ENCODE measurements at regions not wholly inside any gene's neighbourhood (a gene's known extent, or its start where the extent isn't known, plus 50 kb on each side); places are given as distances from the start of the nearest gene placed in this dataset.

- DNase-seq (ENCODE audit: insufficient read length, low spot score, missing footprints) = no peak
- H3K27ac ChIP-seq (ENCODE audit: low read depth, low read length) = no peak overlapping the region
- no peaks in the 10 kb centered on the region for H4K20me1 ChIP-seq (ENCODE audit: insufficient read depth, low read length)
- H2AFZ ChIP-seq (ENCODE audit: low read length) = no peak overlapping the region
- H3K9me3 ChIP-seq (ENCODE audit: low read depth, low read length) = no peaks in the 10 kb centered on the region
- H3K27me3 ChIP-seq (ENCODE audit: insufficient read depth, low read length) = no peaks in the 10 kb centered on the region
- H3K4me3 ChIP-seq (ENCODE audit: insufficient read depth, low read length) = no peak overlapping the region
- H3K4me2 ChIP-seq (ENCODE audit: insufficient read depth, low read length) = no peak overlapping the region
- peaks cover 17% of the 10 kb centered on the region for H3K4me1 ChIP-seq (ENCODE audit: insufficient read depth, low read length)
- H3K36me3 ChIP-seq (ENCODE audit: insufficient read depth, low read length) = no peaks in the 10 kb centered on the region
- H3K79me2 ChIP-seq (ENCODE audit: insufficient read depth, low read length) = no peaks in the 10 kb centered on the region
- no peak for TF ChIP-seq CTCF (IDR thresholded peaks at IDR 0.05; ENCODE audit: extremely low read depth, low read depth, low read length)
Measured at GRCh38 chr2:149928011-149928410, 340.4 kb upstream of the MMADHC start.

- H3K36me3 ChIP-seq (ENCODE audit: insufficient read depth, low read length) = no peaks in the 10 kb centered on the region
Measured at GRCh38 chr2:149926149-149926548, 338.6 kb upstream of the MMADHC start.

GRCh38 chr2:149924549-149925213 lies 337.1 kb upstream of the MMADHC start:
- no peaks in the 10 kb centered on the region for H3K9me3 ChIP-seq (ENCODE audit: low read depth, low read length)
- H3K79me2 ChIP-seq (ENCODE audit: insufficient read depth, low read length) = no peaks in the 10 kb centered on the region
- peak overlapping the region; percentile 68 for H3K4me2 ChIP-seq (ENCODE audit: insufficient read depth, low read length)
- H3K27ac ChIP-seq (ENCODE audit: low read depth, low read length) = peak overlapping the region; percentile 15
- no peaks in the 10 kb centered on the region for H4K20me1 ChIP-seq (ENCODE audit: insufficient read depth, low read length)
- no peak overlapping the region for H3K4me3 ChIP-seq (ENCODE audit: insufficient read depth, low read length)
- H3K27me3 ChIP-seq (ENCODE audit: insufficient read depth, low read length) = no peaks in the 10 kb centered on the region
- H3K4me1 ChIP-seq (ENCODE audit: insufficient read depth, low read length) = peaks cover 17% of the 10 kb centered on the region
- H2AFZ ChIP-seq (ENCODE audit: low read length) = no peak overlapping the region
- H3K36me3 ChIP-seq (ENCODE audit: insufficient read depth, low read length) = no peaks in the 10 kb centered on the region
- no peak for TF ChIP-seq CTCF (IDR thresholded peaks at IDR 0.05; ENCODE audit: extremely low read depth, low read depth, low read length)
- no peak for DNase-seq (ENCODE audit: insufficient read length, low spot score, missing footprints)

More at GRCh38 chr2:149926149-149926548, 338.6 kb upstream of the MMADHC start:
- Histone ChIP-seq H3K4me1 (ENCODE audit: insufficient read depth, low read length) (peaks cover 17% of the 10 kb centered on the region), H2AFZ (ENCODE audit: low read length) (no peak overlapping the region), H3K27ac (ENCODE audit: low read depth, low read length) (no peak overlapping the region), H4K20me1 (ENCODE audit: insufficient read depth, low read length) (no peaks in the 10 kb centered on the region), H3K4me2 (ENCODE audit: insufficient read depth, low read length) (no peak overlapping the region), H3K4me3 (ENCODE audit: insufficient read depth, low read length) (no peak overlapping the region), H3K9me3 (ENCODE audit: low read depth, low read length) (no peaks in the 10 kb centered on the region), H3K79me2 (ENCODE audit: insufficient read depth, low read length) (no peaks in the 10 kb centered on the region), H3K27me3 (ENCODE audit: insufficient read depth, low read length) (no peaks in the 10 kb centered on the region)
- no peak for DNase-seq (ENCODE audit: insufficient read length, low spot score, missing footprints)
- no peak for TF ChIP-seq CTCF (IDR thresholded peaks at IDR 0.05; ENCODE audit: extremely low read depth, low read depth, low read length)

- Histone ChIP-seq H3K27ac (ENCODE audit: low read depth, low read length) (peak overlapping the region; percentile 15), H3K9me3 (ENCODE audit: low read depth, low read length) (no peaks in the 10 kb centered on the region), H4K20me1 (ENCODE audit: insufficient read depth, low read length) (no peaks in the 10 kb centered on the region), H3K4me3 (ENCODE audit: insufficient read depth, low read length) (no peak overlapping the region), H3K79me2 (ENCODE audit: insufficient read depth, low read length) (no peaks in the 10 kb centered on the region), H3K4me2 (ENCODE audit: insufficient read depth, low read length) (peak overlapping the region; percentile 68), H3K4me1 (ENCODE audit: insufficient read depth, low read length) (peaks cover 17% of the 10 kb centered on the region), H3K36me3 (ENCODE audit: insufficient read depth, low read length) (no peaks in the 10 kb centered on the region), H3K27me3 (ENCODE audit: insufficient read depth, low read length) (no peaks in the 10 kb centered on the region), H2AFZ (ENCODE audit: low read length) (peak overlapping the region; percentile 67)
- no peak for DNase-seq (ENCODE audit: insufficient read length, low spot score, missing footprints)
- no peak for TF ChIP-seq CTCF (IDR thresholded peaks at IDR 0.05; ENCODE audit: extremely low read depth, low read depth, low read length)
Measured at GRCh38 chr2:149924028-149924427, 336.5 kb upstream of the MMADHC start.

Data from osteoblast (primary cell).